Activated T-helper 17 cell treated with anti-CD3 and anti-CD28 coated beads, Interleukin-2, amount 50 U/mL, for 72 hours (primary cell): ENCODE measurements at regions not wholly inside any gene's neighbourhood (a gene's known extent, or its start where the extent isn't known, plus 50 kb on each side); places are given as distances from the start of the nearest gene placed in this dataset.
"Not testable (repeated sequence)": the region's sequence is repeated elsewhere in the genome, so short reads cannot be mapped to it uniquely, and the experiment has no call there.

Experiments used
- ATAC-seq: fragments of 150-1000 bp; cut with Tn5 transposase; replicated peaks from 2 replicates; pipeline ENCODE4 v1.10.0; 2021; ENCODE audit warnings: mild to moderate bottlenecking, moderate library complexity
- H3K27ac Mint-ChIP-seq: one replicate; pipeline ENCODE4 v1.8.0; 2022; ENCODE audit warnings: mixed read lengths
- H3K27me3 Mint-ChIP-seq: one replicate; pipeline ENCODE4 v1.8.0; 2022; ENCODE audit warnings: mixed read lengths
- H3K36me3 Mint-ChIP-seq: one replicate; pipeline ENCODE4 v1.8.0; 2022; ENCODE audit warnings: low read depth, mild to moderate bottlenecking, mixed read lengths
- H3K4me1 Mint-ChIP-seq: one replicate; pipeline ENCODE4 v1.8.0; 2022; ENCODE audit warnings: mixed read lengths
- H3K4me3 Mint-ChIP-seq: one replicate; pipeline ENCODE4 v1.8.0; 2022; ENCODE audit warnings: mild to moderate bottlenecking, mixed read lengths
- H3K9me3 Mint-ChIP-seq: one replicate; pipeline ENCODE4 v1.8.0; 2022; ENCODE audit warnings: mixed read lengths

GRCh38 chr20:56715309-56715708 is 86.2 kb downstream of the TFAP2C start:
- Mint-ChIP-seq H3K27ac (no peak overlapping the region), H3K36me3 (no peaks in the 10 kb centered on the region), H3K9me3 (no peaks in the 10 kb centered on the region), H3K4me1 (no peaks in the 10 kb centered on the region), H3K4me3 (no peak overlapping the region), H3K27me3 (peaks cover 6% of the 10 kb centered on the region)
- ATAC-seq, result no peak

DNA sequence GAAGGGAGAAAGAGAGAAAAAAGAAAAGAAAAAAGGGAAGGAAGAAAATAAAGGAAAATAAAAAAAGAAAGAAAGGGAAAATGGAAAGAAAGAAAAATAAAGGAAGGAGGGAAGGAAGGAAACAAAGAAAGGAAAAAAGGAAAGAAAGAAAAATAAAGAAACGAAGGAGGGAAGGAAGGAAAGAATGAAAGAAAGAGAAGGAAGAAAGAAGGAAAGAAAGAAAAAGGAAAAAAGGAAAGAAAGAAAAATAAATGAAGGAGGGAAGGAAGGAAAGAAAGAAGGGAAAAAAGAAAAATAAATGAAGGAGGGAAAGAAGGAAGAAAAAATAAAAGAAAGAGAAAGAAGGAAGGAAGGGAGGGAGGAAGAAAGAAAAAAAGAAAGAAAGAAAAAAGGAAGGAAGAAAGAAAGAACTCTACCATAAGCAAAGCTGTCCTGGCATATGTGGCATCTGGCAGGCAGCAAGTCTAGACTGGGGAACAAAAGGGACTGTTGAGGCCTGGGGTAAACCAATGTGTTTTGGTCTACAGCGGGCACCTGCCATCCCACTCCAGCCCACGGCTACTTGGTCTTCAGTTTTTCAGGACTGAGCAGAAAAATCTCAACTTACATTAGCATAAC is 86.9 kb downstream of the TFAP2C start:
- Mint-ChIP-seq H3K9me3 (no peaks in the 10 kb centered on the region), H3K36me3 (no peaks in the 10 kb centered on the region), H3K4me1 (no peaks in the 10 kb centered on the region), H3K27ac (no peak overlapping the region), H3K4me3 (no peak overlapping the region), H3K27me3 (peaks cover 6% of the 10 kb centered on the region)
- ATAC-seq, result no peak

GRCh38 chr20:56716806-56717205 is 87.7 kb downstream of the TFAP2C start:
- no peak overlapping the region for H3K27ac Mint-ChIP-seq
- H3K36me3 Mint-ChIP-seq, result no peaks in the 10 kb centered on the region
- no peak overlapping the region for H3K4me3 Mint-ChIP-seq
- no peaks in the 10 kb centered on the region for H3K9me3 Mint-ChIP-seq
- no peak for ATAC-seq
- H3K27me3 Mint-ChIP-seq, result peaks cover 6% of the 10 kb centered on the region
- H3K4me1 Mint-ChIP-seq, result no peaks in the 10 kb centered on the region

DNA sequence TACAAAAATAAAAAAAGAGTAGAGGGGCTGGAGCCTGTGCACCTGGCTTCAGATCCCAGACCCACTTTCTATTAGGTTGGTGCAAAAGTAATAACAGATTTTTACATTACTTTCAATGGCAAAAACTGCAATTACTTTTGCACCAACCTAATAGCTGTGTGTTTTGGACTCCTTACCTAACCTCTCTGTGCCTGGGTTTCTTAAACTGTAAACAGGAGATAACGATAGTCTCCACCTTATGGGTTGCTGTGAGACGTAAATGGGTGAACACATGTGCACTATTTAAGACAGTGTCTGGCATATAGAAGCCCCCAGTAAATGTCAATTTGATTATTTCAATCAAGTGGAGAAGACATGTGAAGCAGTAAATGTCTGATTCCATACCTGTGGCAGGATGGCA is 89.7 kb downstream of the TFAP2C start:
- Mint-ChIP-seq H3K27ac (no peak overlapping the region), H3K36me3 (no peaks in the 10 kb centered on the region), H3K27me3 (peaks cover 6% of the 10 kb centered on the region), H3K4me1 (no peaks in the 10 kb centered on the region), H3K9me3 (no peaks in the 10 kb centered on the region), H3K4me3 (no peak overlapping the region)
- ATAC-seq, result no peak

- no peaks in the 10 kb centered on the region for H3K9me3 Mint-ChIP-seq
- H3K27ac Mint-ChIP-seq, result no peak overlapping the region
- H3K27me3 Mint-ChIP-seq, result peaks cover under 1% of the 10 kb centered on the region
- no peaks in the 10 kb centered on the region for H3K36me3 Mint-ChIP-seq
- H3K4me1 Mint-ChIP-seq, result no peaks in the 10 kb centered on the region
- H3K4me3 Mint-ChIP-seq, result no peak overlapping the region
- ATAC-seq, result no peak
Measured at GRCh38 chr20:56720620-56721213, 91.6 kb downstream of the TFAP2C start.

- no peaks in the 10 kb centered on the region for H3K36me3 Mint-ChIP-seq
- no peak overlapping the region for H3K27ac Mint-ChIP-seq
- no peaks in the 10 kb centered on the region for H3K9me3 Mint-ChIP-seq
- H3K4me1 Mint-ChIP-seq, result no peaks in the 10 kb centered on the region
- no peak overlapping the region for H3K4me3 Mint-ChIP-seq
- ATAC-seq, result no peak
- no peaks in the 10 kb centered on the region for H3K27me3 Mint-ChIP-seq
Measured at GRCh38 chr20:56722042-56722441, 92.9 kb downstream of the TFAP2C start.

DNA sequence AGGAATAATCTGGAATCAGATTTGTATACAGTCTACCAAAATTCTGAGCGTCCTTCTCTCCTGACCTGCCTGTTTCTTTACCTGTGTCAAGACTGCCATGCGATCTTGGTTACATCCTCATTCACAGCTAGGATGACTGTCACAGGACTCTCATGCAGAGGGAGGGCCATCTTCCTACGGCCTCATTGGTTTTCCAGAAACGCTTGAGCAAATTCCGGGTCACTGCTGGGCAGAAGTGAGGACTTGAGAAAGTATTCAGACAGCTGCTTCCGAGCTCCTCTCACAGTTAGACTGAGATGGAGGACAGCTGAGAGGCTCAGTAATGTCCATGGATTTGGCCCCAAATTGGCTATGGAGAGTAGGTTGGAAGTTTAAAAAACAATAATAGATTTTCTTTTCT is 94.2 kb downstream of the TFAP2C start:
- Mint-ChIP-seq H3K36me3 (no peaks in the 10 kb centered on the region), H3K27ac (no peak overlapping the region), H3K4me3 (no peak overlapping the region), H3K4me1 (no peaks in the 10 kb centered on the region), H3K27me3 (no peaks in the 10 kb centered on the region), H3K9me3 (no peaks in the 10 kb centered on the region)
- ATAC-seq, result no peak

- Mint-ChIP-seq H3K4me1 (no peaks in the 10 kb centered on the region), H3K27me3 (no peaks in the 10 kb centered on the region), H3K4me3 (no peak overlapping the region), H3K9me3 (no peaks in the 10 kb centered on the region), H3K27ac (no peak overlapping the region), H3K36me3 (no peaks in the 10 kb centered on the region)
- no peak for ATAC-seq
Measured at GRCh38 chr20:56724241-56724757, 95.2 kb downstream of the TFAP2C start.

- no peak for ATAC-seq
- Mint-ChIP-seq H3K27ac (no peak overlapping the region), H3K9me3 (no peaks in the 10 kb centered on the region), H3K4me1 (no peaks in the 10 kb centered on the region), H3K27me3 (no peaks in the 10 kb centered on the region), H3K36me3 (no peaks in the 10 kb centered on the region), H3K4me3 (no peak overlapping the region)
Measured at GRCh38 chr20:56730003-56730402, 100.9 kb downstream of the TFAP2C start.

DNA sequence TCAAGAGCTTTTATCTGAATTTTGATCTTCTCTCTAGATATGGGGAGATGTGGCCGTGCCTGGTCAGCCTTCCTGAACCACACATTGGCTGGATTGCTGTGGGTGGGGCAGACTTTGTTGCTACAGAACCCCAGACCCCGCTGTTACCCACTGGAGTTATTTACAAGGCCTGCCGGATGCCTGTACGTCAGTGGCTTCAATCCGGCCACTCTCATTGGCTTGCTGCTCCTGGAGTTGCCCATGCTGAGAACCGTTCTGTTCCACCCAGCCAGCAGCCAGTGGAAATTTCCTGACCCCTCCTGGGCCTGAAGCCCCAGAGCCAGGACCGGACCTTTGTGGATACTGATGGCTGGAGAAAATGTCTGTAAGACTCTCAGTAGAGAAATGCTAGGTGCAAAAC is 101.9 kb downstream of the TFAP2C start:
- Mint-ChIP-seq H3K27me3 (peaks cover 8% of the 10 kb centered on the region), H3K27ac (no peak overlapping the region), H3K9me3 (no peaks in the 10 kb centered on the region), H3K36me3 (no peaks in the 10 kb centered on the region), H3K4me3 (no peak overlapping the region), H3K4me1 (no peaks in the 10 kb centered on the region)
- no peak for ATAC-seq

GRCh38 chr20:56731476-56731875 is 102.4 kb downstream of the TFAP2C start:
- Mint-ChIP-seq H3K4me3 (no peak overlapping the region), H3K4me1 (no peaks in the 10 kb centered on the region), H3K9me3 (no peaks in the 10 kb centered on the region), H3K36me3 (no peaks in the 10 kb centered on the region), H3K27ac (no peak overlapping the region), H3K27me3 (peaks cover 13% of the 10 kb centered on the region)
- ATAC-seq, result no peak

GRCh38 chr20:56733967-56734366 is 104.9 kb downstream of the TFAP2C start:
- no peaks in the 10 kb centered on the region for H3K36me3 Mint-ChIP-seq
- H3K27me3 Mint-ChIP-seq, result peaks cover 17% of the 10 kb centered on the region
- H3K4me3 Mint-ChIP-seq, result no peak overlapping the region
- no peaks in the 10 kb centered on the region for H3K4me1 Mint-ChIP-seq
- no peak overlapping the region for H3K27ac Mint-ChIP-seq
- no peaks in the 10 kb centered on the region for H3K9me3 Mint-ChIP-seq
- ATAC-seq, result no peak

- no peaks in the 10 kb centered on the region for H3K4me1 Mint-ChIP-seq
- H3K36me3 Mint-ChIP-seq, result no peaks in the 10 kb centered on the region
- no peaks in the 10 kb centered on the region for H3K9me3 Mint-ChIP-seq
- H3K27ac Mint-ChIP-seq, result no peak overlapping the region
- ATAC-seq, result no peak
- peaks cover 17% of the 10 kb centered on the region for H3K27me3 Mint-ChIP-seq
- H3K4me3 Mint-ChIP-seq, result no peak overlapping the region
Measured at GRCh38 chr20:56735084-56735642, 106.1 kb downstream of the TFAP2C start.

- no peak overlapping the region for H3K27ac Mint-ChIP-seq
- ATAC-seq, result no peak
- no peaks in the 10 kb centered on the region for H3K36me3 Mint-ChIP-seq
- H3K4me3 Mint-ChIP-seq, result no peak overlapping the region
- H3K4me1 Mint-ChIP-seq, result no peaks in the 10 kb centered on the region
- H3K27me3 Mint-ChIP-seq, result peaks cover 17% of the 10 kb centered on the region
- H3K9me3 Mint-ChIP-seq, result no peaks in the 10 kb centered on the region
Measured at GRCh38 chr20:56736285-56736857, 107.3 kb downstream of the TFAP2C start.

- ATAC-seq, H3K36me3 Mint-ChIP-seq, H3K27ac Mint-ChIP-seq, H3K9me3 Mint-ChIP-seq, H3K4me3 Mint-ChIP-seq, H3K4me1 Mint-ChIP-seq: not testable (repeated sequence)
- peaks cover 17% of the 10 kb centered on the region for H3K27me3 Mint-ChIP-seq
Measured at GRCh38 chr20:56744325-56744821, 115.3 kb downstream of the TFAP2C start.
